Fibroblast of mammary gland (primary cell): ENCODE measurements at regions not wholly inside any gene's neighbourhood (a gene's known extent, or its start where the extent isn't known, plus 50 kb on each side); places are given as distances from the start of the nearest gene placed in this dataset.
A peak's percentile ranks its signal among the peaks of the same experiment; 100 is the strongest.

Experiments used
- DNase-seq: peaks from one replicate; pipeline ENCODE4 v3.0.0-alpha.2; 2010; ENCODE audit warnings: low read depth
- H3K4me3 ChIP-seq: 2 replicates; pipeline ENCODE4 v1.5.1; 2011; ENCODE audit warnings: low read depth, mild to moderate bottlenecking, low read length, moderate library complexity; ENCODE audit not compliant: control insufficient read depth
- TF ChIP-seq, protein P1 (sequence below): conservative IDR thresholded peaks from 2 replicates; pipeline ENCODE4 v1.5.1; 2011; ENCODE audit warnings: low read depth, low read length, inconsistent platforms; ENCODE audit not compliant: control insufficient read depth, insufficient read depth

DNA sequence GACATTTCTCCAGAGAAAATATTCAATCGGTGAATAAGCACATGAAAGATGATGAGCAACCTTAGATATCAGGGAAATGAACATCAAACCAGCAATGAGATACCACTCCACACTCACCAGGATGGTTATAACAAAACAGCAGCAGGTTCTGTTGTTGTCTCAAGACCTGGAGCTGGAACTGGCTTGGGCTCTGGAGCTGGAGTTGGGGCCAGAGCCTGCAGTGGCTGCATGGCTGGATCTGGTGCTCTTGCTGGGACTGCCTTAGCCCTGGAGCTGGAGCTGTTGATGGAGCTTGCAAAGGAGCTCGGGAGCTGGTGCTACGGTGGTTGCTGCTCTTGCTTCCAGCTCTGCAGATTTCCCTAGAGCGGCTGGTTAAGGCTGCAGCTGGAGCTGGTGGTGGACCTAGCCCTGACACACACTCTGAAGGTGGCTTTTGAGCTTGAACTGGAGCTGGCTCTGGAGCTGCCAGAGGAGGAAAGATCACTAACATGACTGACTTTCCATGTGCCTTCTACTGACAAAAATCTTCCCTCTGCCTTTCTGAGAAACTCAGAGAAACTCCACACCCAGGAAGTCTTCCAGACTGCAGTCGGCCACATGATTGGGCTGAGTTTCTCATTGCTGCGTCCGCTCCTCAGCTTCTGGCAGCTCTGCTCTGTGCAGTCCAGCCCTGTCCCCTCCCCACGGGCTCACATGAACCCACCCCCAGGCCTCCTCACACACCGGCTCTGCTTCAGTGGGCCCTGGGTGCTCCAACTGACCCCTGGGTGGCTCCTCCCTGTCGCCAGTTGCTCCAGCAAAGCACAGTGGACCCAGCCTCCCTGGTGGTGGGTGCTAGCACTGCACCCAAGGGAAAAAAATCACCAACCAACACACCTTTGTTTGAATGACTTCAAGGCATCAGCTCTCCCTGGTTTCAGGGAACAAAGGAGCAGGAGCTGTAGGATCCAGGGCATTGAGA, 139.1 kb upstream of the FMN2 start:
- peak; percentile 10 for DNase-seq
- H3K4me3 ChIP-seq = no peak overlapping the region
- TF ChIP-seq, protein P1, sequence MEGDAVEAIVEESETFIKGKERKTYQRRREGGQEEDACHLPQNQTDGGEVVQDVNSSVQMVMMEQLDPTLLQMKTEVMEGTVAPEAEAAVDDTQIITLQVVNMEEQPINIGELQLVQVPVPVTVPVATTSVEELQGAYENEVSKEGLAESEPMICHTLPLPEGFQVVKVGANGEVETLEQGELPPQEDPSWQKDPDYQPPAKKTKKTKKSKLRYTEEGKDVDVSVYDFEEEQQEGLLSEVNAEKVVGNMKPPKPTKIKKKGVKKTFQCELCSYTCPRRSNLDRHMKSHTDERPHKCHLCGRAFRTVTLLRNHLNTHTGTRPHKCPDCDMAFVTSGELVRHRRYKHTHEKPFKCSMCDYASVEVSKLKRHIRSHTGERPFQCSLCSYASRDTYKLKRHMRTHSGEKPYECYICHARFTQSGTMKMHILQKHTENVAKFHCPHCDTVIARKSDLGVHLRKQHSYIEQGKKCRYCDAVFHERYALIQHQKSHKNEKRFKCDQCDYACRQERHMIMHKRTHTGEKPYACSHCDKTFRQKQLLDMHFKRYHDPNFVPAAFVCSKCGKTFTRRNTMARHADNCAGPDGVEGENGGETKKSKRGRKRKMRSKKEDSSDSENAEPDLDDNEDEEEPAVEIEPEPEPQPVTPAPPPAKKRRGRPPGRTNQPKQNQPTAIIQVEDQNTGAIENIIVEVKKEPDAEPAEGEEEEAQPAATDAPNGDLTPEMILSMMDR = peak; percentile 52

DNA sequence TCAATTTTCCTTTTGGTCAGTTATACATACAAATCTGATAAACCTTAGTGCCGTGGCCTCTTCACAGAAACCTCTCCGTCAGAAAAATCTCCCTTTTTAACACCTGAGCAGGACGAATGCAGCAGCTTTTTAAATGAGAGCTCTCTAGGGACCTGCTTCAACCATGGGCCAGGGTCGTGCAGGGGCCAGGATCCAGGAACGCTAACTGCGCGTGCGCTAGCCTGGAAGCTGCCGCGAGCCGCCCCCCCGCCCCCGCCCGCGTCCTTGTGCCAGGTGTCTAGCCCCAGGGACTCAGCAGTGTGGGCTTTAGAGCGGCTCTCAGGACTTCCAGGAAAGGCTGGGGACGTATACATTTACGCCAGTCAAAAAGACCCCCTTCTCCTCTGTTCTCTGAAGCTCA, 136.8 kb upstream of the FMN2 start:
- no peak overlapping the region for H3K4me3 ChIP-seq
- TF ChIP-seq, protein P1 = no peak
- no peak for DNase-seq

DNA sequence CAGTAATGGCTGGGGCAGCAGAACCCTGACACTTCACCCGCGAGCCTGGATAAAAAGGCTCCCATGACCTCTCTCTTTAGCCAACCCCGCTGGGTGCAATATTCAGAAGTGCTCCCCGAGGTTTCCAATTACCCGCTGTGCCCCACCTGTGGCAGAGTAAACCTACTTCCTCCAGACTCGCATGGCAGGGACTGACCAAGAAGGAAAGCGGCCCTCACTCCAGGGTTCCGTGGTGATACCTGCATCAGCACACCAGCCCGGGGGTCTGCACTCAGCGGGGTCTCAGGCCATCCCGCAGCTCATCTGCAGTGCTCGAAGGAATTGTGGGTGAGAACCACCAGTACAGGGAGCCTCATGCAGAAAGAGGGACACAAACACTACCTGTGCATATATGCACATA, 136.3 kb upstream of the FMN2 start:
- H3K4me3 ChIP-seq = no peak overlapping the region
- TF ChIP-seq, protein P1 = no peak
- no peak for DNase-seq

DNA sequence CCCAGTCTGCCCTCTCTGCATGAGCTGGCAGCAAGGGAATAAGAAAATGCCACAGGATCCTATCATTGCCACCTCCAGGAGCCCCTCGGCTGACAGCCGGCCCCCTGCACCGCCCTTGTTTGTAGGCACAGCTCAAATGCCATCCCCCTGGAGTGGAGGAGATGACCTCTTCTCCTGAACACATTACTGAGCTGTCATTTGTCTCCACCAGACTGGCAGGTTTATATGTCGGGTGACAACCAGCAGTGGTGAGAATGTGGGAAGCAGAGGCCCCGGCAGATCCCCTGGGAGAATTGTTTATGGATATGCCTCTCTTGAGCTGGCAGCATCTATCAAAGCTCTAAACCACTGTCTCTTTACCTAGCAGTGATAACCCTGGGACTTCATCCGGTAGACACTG, 135.4 kb upstream of the FMN2 start:
- TF ChIP-seq, protein P1 = no peak
- H3K4me3 ChIP-seq = no peak overlapping the region
- no peak for DNase-seq

DNA sequence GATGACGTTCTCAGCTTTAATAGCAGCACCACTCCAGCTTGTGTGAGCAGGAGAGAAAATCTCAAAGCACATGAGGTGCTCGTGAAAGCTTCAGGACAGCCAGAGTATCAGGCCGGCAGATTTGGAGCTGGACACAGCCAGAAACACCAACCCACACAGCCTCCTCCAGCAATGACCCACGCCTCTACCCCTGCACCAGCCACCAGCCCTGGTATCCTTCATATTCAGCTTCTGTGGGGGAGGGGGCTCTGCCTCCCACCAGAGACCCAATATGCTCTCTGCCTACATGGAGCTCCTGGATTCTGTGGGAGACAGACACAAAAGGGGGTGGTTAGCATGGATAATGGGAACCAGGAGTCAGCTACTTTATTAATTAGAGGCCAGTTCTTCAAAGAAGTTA, 133.6 kb upstream of the FMN2 start:
- TF ChIP-seq, protein P1 = no peak
- H3K4me3 ChIP-seq = no peak overlapping the region
- DNase-seq = no peak

DNA sequence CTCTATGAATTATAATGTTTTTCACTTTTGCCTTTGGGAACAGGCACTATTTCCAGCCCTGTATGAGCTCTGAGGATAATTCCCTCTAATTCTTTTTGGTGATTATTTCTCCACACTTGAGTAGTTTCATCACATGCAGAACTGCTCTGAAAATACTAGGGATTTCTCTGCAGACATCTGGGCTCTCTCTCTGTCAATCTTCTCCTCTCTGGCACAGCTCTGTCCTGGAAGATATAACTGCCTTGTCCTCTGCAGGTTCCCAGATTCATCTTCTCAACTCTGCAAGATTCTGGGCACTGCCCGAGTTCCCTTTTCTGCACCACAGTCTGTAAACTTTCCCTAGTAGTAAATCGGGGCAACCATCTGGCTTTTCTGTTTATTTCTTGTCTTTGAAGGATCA, 131.3 kb upstream of the FMN2 start:
- no peak for DNase-seq
- no peak overlapping the region for H3K4me3 ChIP-seq
- TF ChIP-seq, protein P1 = no peak
